ENCODE measurements at regions not wholly inside any gene's neighbourhood (a gene's known extent, or its start where the extent isn't known, plus 50 kb on each side); places are given as distances from the start of the nearest gene placed in this dataset.

DNA sequence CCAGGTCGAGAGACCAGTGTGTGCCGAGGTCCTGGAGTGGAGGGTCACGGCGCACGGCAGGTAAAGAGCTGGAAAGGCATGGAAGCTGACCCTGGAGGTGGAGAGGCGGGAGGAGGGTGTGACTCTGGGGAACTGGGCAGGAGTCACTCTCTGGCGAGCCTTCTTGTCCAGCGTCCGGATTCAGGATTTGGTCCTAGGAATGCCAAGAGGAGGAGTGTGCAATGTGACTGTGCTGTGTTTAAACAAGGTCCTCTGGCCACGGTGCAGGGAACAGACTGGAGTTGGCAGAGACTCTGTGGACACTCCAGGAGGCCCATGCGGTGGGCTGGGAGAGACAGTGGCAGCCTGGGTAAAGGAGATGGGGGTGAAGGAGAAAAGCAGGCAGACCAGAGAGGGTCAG, 64.2 kb upstream of the CASZ1 start:
- DNase-seq (ENCODE audit: low read depth): peak; percentile 46
- no peak overlapping the region for H3K4me3 ChIP-seq (ENCODE audit: low read depth, low read length)
- TF ChIP-seq, protein P1, sequence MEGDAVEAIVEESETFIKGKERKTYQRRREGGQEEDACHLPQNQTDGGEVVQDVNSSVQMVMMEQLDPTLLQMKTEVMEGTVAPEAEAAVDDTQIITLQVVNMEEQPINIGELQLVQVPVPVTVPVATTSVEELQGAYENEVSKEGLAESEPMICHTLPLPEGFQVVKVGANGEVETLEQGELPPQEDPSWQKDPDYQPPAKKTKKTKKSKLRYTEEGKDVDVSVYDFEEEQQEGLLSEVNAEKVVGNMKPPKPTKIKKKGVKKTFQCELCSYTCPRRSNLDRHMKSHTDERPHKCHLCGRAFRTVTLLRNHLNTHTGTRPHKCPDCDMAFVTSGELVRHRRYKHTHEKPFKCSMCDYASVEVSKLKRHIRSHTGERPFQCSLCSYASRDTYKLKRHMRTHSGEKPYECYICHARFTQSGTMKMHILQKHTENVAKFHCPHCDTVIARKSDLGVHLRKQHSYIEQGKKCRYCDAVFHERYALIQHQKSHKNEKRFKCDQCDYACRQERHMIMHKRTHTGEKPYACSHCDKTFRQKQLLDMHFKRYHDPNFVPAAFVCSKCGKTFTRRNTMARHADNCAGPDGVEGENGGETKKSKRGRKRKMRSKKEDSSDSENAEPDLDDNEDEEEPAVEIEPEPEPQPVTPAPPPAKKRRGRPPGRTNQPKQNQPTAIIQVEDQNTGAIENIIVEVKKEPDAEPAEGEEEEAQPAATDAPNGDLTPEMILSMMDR (IDR thresholded peaks at IDR 0.05; ENCODE audit: control insufficient read depth, extremely low read depth, insufficient read depth): no peak

DNA sequence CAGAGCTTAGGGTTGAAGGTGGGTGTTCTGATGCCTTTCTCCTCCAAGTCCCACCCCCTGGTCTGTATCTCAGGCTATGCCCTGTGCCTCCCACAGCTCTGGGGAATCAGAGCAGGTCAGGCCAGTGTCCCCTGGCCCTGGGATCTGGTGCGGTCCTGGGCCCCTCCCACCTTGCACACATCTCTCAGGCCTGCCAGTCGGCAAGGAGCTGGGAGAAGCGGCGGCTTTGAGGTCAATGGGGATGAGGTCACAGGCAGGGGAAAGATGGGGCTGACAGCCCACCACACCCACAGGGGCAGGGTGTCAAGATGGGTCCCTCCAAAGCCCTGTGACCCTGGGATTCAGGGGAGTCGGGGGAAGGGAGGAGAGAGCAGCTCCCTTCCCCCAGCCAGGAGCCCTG, 65.4 kb upstream of the CASZ1 start:
- H3K4me3 ChIP-seq (ENCODE audit: low read depth, low read length): no peak overlapping the region
- DNase-seq (ENCODE audit: low read depth): no peak

DNA sequence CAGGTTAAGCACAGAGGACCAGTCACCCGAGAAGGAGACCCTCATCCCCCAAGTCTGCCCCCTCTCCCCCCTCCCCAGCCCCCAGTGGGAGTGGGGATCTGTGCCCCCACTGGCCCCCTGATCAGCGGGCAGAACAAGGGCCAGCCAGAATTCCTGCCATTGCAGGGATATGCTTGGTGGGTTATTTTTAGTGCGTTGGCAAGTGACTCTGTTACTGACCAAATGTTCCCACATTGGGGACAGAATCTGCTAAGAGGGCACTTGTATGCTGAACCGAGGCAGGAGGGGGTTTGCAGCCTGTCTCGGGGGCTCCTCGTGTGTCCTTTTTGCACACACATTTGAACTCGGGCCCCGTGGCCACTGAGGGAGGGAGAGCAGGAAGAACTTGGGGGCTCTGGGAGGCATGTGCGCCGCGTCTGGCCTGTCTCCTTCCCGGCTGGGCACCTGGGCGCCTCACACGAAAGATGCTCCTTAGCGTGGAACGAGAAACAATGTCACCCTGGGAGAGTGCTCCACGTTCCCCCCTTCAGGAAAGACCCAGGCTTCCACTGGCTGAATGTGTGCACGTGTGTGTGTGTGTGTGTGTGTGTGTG, 66.4 kb upstream of the CASZ1 start:
- H3K4me3 ChIP-seq (ENCODE audit: low read depth, low read length): no peak overlapping the region
- DNase-seq (ENCODE audit: low read depth): no peak
- TF ChIP-seq, protein P1 (IDR thresholded peaks at IDR 0.05; ENCODE audit: control insufficient read depth, extremely low read depth, insufficient read depth): no peak

More for the DNA sequence above, 65.4 kb upstream of the CASZ1 start:
- TF ChIP-seq, protein P1 (IDR thresholded peaks at IDR 0.05; ENCODE audit: control insufficient read depth, extremely low read depth, insufficient read depth): no peak

DNA sequence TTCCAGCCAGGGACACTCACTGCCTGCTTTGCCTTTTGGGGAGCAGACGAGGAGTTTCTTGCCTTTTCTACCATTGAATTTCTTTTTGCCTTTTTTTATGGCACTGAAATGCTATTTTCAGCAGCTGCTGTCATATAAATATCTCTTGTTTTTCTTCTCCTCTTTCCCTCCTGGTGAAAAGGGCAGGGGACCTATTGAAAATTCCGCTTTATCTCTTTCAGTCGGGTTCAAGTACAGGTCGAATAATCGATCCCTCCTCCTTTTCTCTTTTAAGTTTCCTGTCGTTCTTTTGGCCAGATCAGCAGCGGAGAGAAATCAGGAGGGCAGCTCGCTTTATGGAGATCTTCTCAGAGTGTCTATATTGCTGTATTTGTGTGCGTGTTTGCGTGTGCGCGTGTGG, 67.4 kb upstream of the CASZ1 start:
- H3K4me3 ChIP-seq (ENCODE audit: low read depth, low read length): no peak overlapping the region
- DNase-seq (ENCODE audit: low read depth): no peak
- TF ChIP-seq, protein P1 (IDR thresholded peaks at IDR 0.05; ENCODE audit: control insufficient read depth, extremely low read depth, insufficient read depth): no peak

DNA sequence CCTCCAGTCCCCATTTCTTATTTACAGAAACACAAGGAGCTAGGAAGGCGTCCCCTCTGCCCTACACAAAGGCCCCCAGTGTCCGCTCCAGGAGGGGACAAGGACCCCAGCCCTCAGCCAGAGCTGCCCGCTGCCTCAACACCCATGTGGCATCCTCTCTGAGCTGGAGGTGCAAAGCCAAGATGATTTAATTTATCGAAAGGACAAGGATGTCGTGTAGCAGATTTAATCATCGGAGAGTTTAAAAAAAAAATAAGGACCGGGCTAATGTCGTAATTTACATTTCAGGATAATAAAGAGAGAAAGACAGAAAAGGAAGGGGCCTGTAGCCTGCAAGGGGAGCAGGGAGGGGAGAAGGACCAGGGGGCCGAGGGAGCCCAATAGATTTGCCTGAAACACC, 68.3 kb upstream of the CASZ1 start:
- TF ChIP-seq, protein P1 (IDR thresholded peaks at IDR 0.05; ENCODE audit: control insufficient read depth, extremely low read depth, insufficient read depth): no peak
- no peak overlapping the region for H3K4me3 ChIP-seq (ENCODE audit: low read depth, low read length)

DNA sequence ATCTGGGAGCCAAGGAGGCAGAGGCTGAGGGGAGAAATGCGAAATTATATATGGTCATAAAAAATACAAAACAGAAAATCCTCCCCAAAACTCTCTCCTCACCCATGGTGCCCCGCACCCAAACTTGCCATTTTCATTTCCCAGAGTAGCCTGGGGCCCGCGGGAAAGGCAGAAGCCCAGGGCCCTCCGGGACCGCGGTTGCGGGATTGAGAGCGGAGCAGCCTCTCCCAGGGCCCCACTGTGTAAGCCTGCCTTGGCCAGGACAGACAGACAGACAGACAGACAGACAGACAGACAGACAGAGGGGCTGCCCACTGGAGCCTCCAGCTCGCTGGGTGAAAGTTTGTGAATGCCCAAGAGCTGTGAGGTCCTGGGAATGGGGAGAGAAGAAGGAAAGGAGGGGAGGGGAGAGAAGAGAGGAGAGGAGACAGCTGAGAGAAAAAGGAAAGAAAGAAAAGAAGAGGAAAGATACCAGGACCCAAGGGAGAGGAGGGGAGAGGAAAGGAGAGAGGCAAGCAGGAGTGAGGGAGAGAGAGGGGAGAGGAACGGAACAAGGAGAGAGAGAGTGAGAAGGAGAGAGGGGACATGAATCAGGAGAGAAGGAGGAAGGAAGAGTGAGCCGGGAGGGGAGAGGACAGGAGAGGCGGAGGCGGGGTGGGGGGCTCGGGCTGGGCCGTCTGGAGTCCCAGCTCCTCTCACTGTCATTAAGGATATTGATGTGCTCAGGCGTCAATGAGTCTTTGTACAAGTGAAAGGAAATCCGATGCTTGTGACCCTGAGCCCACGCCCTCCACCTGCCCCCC, 69.3 kb upstream of the CASZ1 start:
- no peak for DNase-seq (ENCODE audit: low read depth)
- TF ChIP-seq, protein P1 (IDR thresholded peaks at IDR 0.05; ENCODE audit: control insufficient read depth, extremely low read depth, insufficient read depth): no peak
- H3K4me3 ChIP-seq (ENCODE audit: low read depth, low read length): no peak overlapping the region

More for the DNA sequence above, 68.3 kb upstream of the CASZ1 start:
- DNase-seq (ENCODE audit: low read depth): no peak

All from LNCaP clone FGC (cell line).